GM12878 (cell line): ENCODE measurements at regions not wholly inside any gene's neighbourhood (a gene's known extent, or its start where the extent isn't known, plus 50 kb on each side); places are given as distances from the start of the nearest gene placed in this dataset.

Source experiments
- BMI1 ChIP-seq: fragments of 450-650 bp; IDR thresholded peaks from 2 replicates; pipeline ENCODE4 v1.6.1; 2016; ENCODE audit warnings: mild to moderate bottlenecking, moderate library complexity, borderline replicate concordance
- EP300 ChIP-seq, 2 experiments: fragments of 150-350 bp in 1 of 2; IDR thresholded peaks; 2 replicates each; pipeline ENCODE4 v1.6.1; 2011 to 2012; ENCODE audit warnings: low read depth in 2 of 2, low read length in 2 of 2, borderline replicate concordance in 1 of 2, improper control_type of control experiment in 1 of 2, inconsistent platforms in 1 of 2; ENCODE audit not compliant: control insufficient read depth in 1 of 2
- FOS ChIP-seq: IDR thresholded peaks from 3 replicates; pipeline ENCODE4 v1.6.1; 2011; ENCODE audit warnings: borderline replicate concordance; ENCODE audit not compliant: insufficient read length; ENCODE audit errors: extremely low read depth
- GATAD2B ChIP-seq: fragments of 450-650 bp; conservative IDR thresholded peaks from 2 replicates; pipeline ENCODE4 v1.6.1; 2017; ENCODE audit warnings: low read depth, mild to moderate bottlenecking, moderate library complexity
- KAT2A ChIP-seq: conservative IDR thresholded peaks from 2 replicates; pipeline ENCODE4 v1.6.1; 2011; ENCODE audit warnings: low read depth, low read length; ENCODE audit not compliant: control insufficient read depth
- MTA2 ChIP-seq: fragments of 450-650 bp; IDR thresholded peaks from 2 replicates; pipeline ENCODE4 v1.6.1; 2016; ENCODE audit warnings: low read depth, mild to moderate bottlenecking, moderate library complexity
- MYB ChIP-seq: fragments of 150-350 bp; IDR thresholded peaks from 2 replicates; pipeline ENCODE4 v1.6.1; 2014; ENCODE audit warnings: mild to moderate bottlenecking, low read depth, low read length, borderline replicate concordance
- SMARCA5 ChIP-seq: fragments of 450-650 bp; IDR thresholded peaks from 2 replicates; pipeline ENCODE4 v1.6.1; 2017; ENCODE audit warnings: mild to moderate bottlenecking
- SP1 ChIP-seq: IDR thresholded peaks from one replicate; pipeline ENCODE4 v1.6.1; 2011; ENCODE audit warnings: low read depth, low read length
- SPI1 ChIP-seq: IDR thresholded peaks from 2 replicates; pipeline ENCODE4 v1.6.1; 2011; ENCODE audit warnings: low read depth, mild to moderate bottlenecking, low read length, moderate library complexity, borderline replicate concordance; ENCODE audit not compliant: insufficient read depth
- SRF ChIP-seq, 2 experiments: IDR thresholded peaks; 2 replicates each; pipeline ENCODE4 v1.6.1; 2011; ENCODE audit warnings: low read depth in 2 of 2, low read length in 2 of 2, mild to moderate bottlenecking in 1 of 2, moderate library complexity in 1 of 2
- STAT3 ChIP-seq: IDR thresholded peaks from 2 replicates; pipeline ENCODE4 v1.6.1; 2011; ENCODE audit warnings: low read depth, low read length, improper control_type of control experiment
- SUZ12 ChIP-seq: fragments of 200-600 bp; sonication (generic); IDR thresholded peaks from one replicate; pipeline ENCODE4 v1.6.1; 2018; ENCODE audit warnings: antibody characterized with exemption, mild to moderate bottlenecking; ENCODE audit not compliant: unreplicated experiment
- TCF3 ChIP-seq: IDR thresholded peaks from 2 replicates; pipeline ENCODE4 v1.6.1; 2012; ENCODE audit warnings: low read depth, mild to moderate bottlenecking, low read length, borderline replicate concordance; ENCODE audit not compliant: insufficient read depth
- ZNF24 ChIP-seq: fragments of 450-650 bp; IDR thresholded peaks from 2 replicates; pipeline ENCODE4 v1.6.1; 2017; ENCODE audit warnings: antibody characterized with exemption, mild to moderate bottlenecking
- TF ChIP-seq, protein P1 (sequence below): fragments of 450-650 bp; IDR thresholded peaks from 2 replicates; pipeline ENCODE4 v1.6.1; 2016; ENCODE audit warnings: mild to moderate bottlenecking, moderate library complexity, borderline replicate concordance
- TF ChIP-seq, protein P2 (sequence below): fragments of 450-650 bp; formaldehyde crosslinking; IDR thresholded peaks from 2 replicates; pipeline ENCODE4 v1.4.0; 2020; ENCODE audit warnings: mild to moderate bottlenecking, moderate library complexity
- TF ChIP-seq, protein P3 (sequence below): fragments of 450-650 bp; conservative IDR thresholded peaks from 2 replicates; pipeline ENCODE4 v1.6.1; 2017; ENCODE audit warnings: mild to moderate bottlenecking, moderate library complexity

DNA sequence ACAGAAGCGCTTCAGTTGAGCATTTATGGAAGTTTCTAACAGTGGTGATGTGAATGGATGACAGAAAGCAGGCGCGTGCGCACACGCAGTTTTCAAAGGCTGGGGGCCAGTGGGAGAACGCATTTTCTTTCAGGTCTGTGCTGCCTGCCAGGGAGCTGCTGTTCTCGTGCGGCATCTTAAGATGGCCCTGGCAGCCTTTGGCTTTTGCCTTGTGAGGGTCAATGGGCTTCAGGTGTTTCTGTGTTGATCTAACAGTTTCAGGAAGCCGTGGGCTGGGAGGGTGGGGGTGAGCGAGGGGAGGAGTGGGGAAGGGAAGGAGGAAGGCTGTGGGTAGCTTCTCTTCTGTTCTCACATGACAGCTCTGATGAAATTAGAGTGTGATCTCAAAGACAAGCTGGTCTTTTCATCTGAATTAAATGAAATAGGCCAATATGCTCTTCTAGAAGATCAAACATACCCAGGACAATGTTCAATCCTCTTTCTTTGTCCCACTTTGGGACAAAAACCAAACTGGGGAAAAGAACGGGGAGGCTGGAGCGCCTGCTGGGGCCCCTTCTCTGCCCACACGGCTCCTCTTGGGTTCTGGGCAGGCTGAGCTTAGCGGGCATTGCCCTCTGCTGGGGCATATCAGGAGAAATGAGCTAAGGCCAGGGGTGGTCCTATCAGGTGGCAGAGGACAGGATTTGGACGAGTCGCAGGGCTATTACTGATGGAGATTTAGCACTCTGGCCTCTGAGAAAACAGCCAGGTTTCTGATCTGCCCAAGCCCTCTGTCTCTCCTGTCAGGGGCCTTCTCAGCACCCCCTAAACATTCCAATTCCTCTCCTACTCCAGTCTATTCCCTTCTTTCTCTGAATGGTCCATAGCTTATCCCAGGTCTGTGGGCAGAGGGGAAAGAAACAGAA, 126.2 kb upstream of the LGALSL start (continued):
- TF ChIP-seq, protein P1, sequence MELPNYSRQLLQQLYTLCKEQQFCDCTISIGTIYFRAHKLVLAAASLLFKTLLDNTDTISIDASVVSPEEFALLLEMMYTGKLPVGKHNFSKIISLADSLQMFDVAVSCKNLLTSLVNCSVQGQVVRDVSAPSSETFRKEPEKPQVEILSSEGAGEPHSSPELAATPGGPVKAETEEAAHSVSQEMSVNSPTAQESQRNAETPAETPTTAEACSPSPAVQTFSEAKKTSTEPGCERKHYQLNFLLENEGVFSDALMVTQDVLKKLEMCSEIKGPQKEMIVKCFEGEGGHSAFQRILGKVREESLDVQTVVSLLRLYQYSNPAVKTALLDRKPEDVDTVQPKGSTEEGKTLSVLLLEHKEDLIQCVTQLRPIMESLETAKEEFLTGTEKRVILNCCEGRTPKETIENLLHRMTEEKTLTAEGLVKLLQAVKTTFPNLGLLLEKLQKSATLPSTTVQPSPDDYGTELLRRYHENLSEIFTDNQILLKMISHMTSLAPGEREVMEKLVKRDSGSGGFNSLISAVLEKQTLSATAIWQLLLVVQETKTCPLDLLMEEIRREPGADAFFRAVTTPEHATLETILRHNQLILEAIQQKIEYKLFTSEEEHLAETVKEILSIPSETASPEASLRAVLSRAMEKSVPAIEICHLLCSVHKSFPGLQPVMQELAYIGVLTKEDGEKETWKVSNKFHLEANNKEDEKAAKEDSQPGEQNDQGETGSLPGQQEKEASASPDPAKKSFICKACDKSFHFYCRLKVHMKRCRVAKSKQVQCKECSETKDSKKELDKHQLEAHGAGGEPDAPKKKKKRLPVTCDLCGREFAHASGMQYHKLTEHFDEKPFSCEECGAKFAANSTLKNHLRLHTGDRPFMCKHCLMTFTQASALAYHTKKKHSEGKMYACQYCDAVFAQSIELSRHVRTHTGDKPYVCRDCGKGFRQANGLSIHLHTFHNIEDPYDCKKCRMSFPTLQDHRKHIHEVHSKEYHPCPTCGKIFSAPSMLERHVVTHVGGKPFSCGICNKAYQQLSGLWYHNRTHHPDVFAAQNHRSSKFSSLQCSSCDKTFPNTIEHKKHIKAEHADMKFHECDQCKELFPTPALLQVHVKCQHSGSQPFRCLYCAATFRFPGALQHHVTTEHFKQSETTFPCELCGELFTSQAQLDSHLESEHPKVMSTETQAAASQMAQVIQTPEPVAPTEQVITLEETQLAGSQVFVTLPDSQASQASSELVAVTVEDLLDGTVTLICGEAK, result no peak
- peak; percentile 78 for TF ChIP-seq SMARCA5
- 0 out of 2 replicates have a peak, but pooled peaks have one; percentile 18 for TF ChIP-seq TCF3
- TF ChIP-seq MTA2, result no peak
- no peak for TF ChIP-seq SRF (IDR thresholded peaks at IDR 0.05; ENCODE audit: low read depth in 2 of 2, low read length in 2 of 2)
- no peak for TF ChIP-seq BMI1
- peak; percentile 46; the same call in 1 of the 2 replicates for TF ChIP-seq GATAD2B
- TF ChIP-seq SPI1, result no peak
- no peak for TF ChIP-seq SUZ12
- TF ChIP-seq KAT2A, result no peak
- TF ChIP-seq SP1, result no peak
- TF ChIP-seq, protein P2, sequence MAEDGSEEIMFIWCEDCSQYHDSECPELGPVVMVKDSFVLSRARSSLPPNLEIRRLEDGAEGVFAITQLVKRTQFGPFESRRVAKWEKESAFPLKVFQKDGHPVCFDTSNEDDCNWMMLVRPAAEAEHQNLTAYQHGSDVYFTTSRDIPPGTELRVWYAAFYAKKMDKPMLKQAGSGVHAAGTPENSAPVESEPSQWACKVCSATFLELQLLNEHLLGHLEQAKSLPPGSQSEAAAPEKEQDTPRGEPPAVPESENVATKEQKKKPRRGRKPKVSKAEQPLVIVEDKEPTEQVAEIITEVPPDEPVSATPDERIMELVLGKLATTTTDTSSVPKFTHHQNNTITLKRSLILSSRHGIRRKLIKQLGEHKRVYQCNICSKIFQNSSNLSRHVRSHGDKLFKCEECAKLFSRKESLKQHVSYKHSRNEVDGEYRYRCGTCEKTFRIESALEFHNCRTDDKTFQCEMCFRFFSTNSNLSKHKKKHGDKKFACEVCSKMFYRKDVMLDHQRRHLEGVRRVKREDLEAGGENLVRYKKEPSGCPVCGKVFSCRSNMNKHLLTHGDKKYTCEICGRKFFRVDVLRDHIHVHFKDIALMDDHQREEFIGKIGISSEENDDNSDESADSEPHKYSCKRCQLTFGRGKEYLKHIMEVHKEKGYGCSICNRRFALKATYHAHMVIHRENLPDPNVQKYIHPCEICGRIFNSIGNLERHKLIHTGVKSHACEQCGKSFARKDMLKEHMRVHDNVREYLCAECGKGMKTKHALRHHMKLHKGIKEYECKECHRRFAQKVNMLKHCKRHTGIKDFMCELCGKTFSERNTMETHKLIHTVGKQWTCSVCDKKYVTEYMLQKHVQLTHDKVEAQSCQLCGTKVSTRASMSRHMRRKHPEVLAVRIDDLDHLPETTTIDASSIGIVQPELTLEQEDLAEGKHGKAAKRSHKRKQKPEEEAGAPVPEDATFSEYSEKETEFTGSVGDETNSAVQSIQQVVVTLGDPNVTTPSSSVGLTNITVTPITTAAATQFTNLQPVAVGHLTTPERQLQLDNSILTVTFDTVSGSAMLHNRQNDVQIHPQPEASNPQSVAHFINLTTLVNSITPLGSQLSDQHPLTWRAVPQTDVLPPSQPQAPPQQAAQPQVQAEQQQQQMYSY (CRISPR knock-in tag), result no peak
- TF ChIP-seq EP300 (IDR thresholded peaks at IDR 0.05; ENCODE audit: borderline replicate concordance in 1 of 2, control insufficient read depth in 1 of 2, low read depth in 2 of 2, low read length in 2 of 2), result 0 out of 4 replicates have a peak, but pooled peaks of 1 of the 2 experiments have one; percentile 10
- no peak for TF ChIP-seq STAT3
- TF ChIP-seq, protein P3, sequence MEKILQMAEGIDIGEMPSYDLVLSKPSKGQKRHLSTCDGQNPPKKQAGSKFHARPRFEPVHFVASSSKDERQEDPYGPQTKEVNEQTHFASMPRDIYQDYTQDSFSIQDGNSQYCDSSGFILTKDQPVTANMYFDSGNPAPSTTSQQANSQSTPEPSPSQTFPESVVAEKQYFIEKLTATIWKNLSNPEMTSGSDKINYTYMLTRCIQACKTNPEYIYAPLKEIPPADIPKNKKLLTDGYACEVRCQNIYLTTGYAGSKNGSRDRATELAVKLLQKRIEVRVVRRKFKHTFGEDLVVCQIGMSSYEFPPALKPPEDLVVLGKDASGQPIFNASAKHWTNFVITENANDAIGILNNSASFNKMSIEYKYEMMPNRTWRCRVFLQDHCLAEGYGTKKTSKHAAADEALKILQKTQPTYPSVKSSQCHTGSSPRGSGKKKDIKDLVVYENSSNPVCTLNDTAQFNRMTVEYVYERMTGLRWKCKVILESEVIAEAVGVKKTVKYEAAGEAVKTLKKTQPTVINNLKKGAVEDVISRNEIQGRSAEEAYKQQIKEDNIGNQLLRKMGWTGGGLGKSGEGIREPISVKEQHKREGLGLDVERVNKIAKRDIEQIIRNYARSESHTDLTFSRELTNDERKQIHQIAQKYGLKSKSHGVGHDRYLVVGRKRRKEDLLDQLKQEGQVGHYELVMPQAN, result peak; percentile 30; the same call in 1 of the 2 replicates
- no peak for TF ChIP-seq MYB
- no peak for TF ChIP-seq ZNF24
- TF ChIP-seq FOS, result no peak
